CD4-positive, CD25-positive, alpha-beta regulatory T cell (primary cell): ENCODE measurements at regions not wholly inside any gene's neighbourhood (a gene's known extent, or its start where the extent isn't known, plus 50 kb on each side); places are given as distances from the start of the nearest gene placed in this dataset.

Experiments used
- ATAC-seq, 2 donors: fragments of 150-1000 bp; cut with Tn5 transposase; one replicate each; pipeline ENCODE4 v1.10.0; 2021; ENCODE audit warnings: low read depth in 2 of 2, moderate number of reproducible peaks in 2 of 2, moderate library complexity in 1 of 2
- DNase-seq, 3 donors: peaks; one replicate each; pipeline versions ENCODE4 v3.0.0 to v3.0.0-alpha.2; 2012 to 2022; ENCODE audit warnings: mixed read lengths in 1 of 3
- H3K27ac ChIP-seq: one replicate; pipeline ENCODE4 v1.7.0; 2013; ENCODE audit warnings: mild to moderate bottlenecking, low read length; ENCODE audit not compliant: insufficient read depth, poor library complexity, severe bottlenecking
- H3K27me3 ChIP-seq: one replicate; pipeline ENCODE4 v1.7.0; 2013; ENCODE audit warnings: low read length; ENCODE audit not compliant: control insufficient read depth, insufficient read depth
- H3K36me3 ChIP-seq: one replicate; pipeline ENCODE4 v1.7.0; 2013; ENCODE audit warnings: mild to moderate bottlenecking, low read length, moderate library complexity; ENCODE audit not compliant: control insufficient read depth, insufficient read depth
- H3K4me1 ChIP-seq: 2 replicates; pipeline ENCODE4 v1.7.0; 2013; ENCODE audit warnings: mild to moderate bottlenecking, low read length; ENCODE audit not compliant: insufficient read depth, control insufficient read depth, poor library complexity, severe bottlenecking
- H3K4me3 ChIP-seq: one replicate; pipeline ENCODE4 v1.7.0; 2013; ENCODE audit warnings: low read depth, mild to moderate bottlenecking, low read length, moderate library complexity
- H3K9me3 ChIP-seq, 2 experiments: 1 replicate in 1 of 2; 2 replicates in 1 of 2; pipeline ENCODE4 v1.7.0; 2013; ENCODE audit warnings: low read length in 2 of 2, mild to moderate bottlenecking in 1 of 2, moderate library complexity in 1 of 2; ENCODE audit not compliant: control insufficient read depth in 2 of 2
- H3K27ac Mint-ChIP-seq, 3 donors: one replicate each; pipeline ENCODE4 v1.8.0; 2020 to 2022; ENCODE audit warnings: mild to moderate bottlenecking in 3 of 3, mixed read lengths in 3 of 3, moderate library complexity in 2 of 3
- H3K27me3 Mint-ChIP-seq: one replicate; pipeline ENCODE4 v1.8.0; 2022; ENCODE audit warnings: mild to moderate bottlenecking, mixed read lengths
- H3K36me3 Mint-ChIP-seq: one replicate; pipeline ENCODE4 v1.8.0; 2020; ENCODE audit warnings: mixed read lengths
- H3K4me1 Mint-ChIP-seq, 4 donors: one replicate each; pipeline ENCODE4 v1.8.0; 2020 to 2022; ENCODE audit warnings: mixed read lengths in 4 of 4, mild to moderate bottlenecking in 1 of 4
- H3K4me3 Mint-ChIP-seq, 4 donors: one replicate each; pipeline ENCODE4 v1.8.0; 2020 to 2022; ENCODE audit warnings: mild to moderate bottlenecking in 4 of 4, mixed read lengths in 4 of 4, moderate library complexity in 3 of 4
- H3K9me3 Mint-ChIP-seq, 7 donors: one replicate each; pipeline ENCODE4 v1.8.0; 2020 to 2022; ENCODE audit warnings: mixed read lengths in 7 of 7, mild to moderate bottlenecking in 3 of 7, moderate library complexity in 2 of 7

DNA sequence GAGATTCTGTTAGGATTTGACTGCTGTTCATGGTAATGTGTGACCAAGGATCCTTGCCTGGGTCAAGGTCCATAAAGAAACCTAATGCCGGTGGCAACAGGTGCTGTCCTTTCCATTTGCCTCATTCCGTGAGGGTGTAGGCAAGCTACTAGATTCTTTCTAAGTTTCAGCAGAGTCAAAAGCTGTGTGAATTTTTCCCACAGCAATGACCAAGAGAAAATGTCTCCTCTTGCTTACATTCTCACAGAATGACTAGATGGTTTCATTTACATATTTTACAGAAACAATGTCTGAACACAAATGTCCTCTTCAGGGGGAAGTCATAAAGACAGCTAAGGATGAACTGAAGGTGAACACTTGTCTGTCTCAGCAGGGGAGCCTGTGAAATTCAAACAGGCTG is 75.3 kb upstream of the SV2C start:
- ATAC-seq (no peak), DNase-seq (no peak)
- Histone ChIP-seq H3K4me3 (no peak overlapping the region), H3K4me1 (no peaks in the 10 kb centered on the region), H3K27me3 (peaks cover 2% of the 10 kb centered on the region), H3K9me3 (no peaks in the 10 kb centered on the region), H3K27ac (no peak overlapping the region), H3K36me3 (no peaks in the 10 kb centered on the region)
- Mint-ChIP-seq H3K4me1 (no peaks in the 10 kb centered on the region), H3K9me3 (peaks cover 0 to 4% (median under 1%) of the 10 kb centered on the region in 7 donors), H3K27ac (no peak overlapping the region), H3K36me3 (no peaks in the 10 kb centered on the region), H3K4me3 (no peak overlapping the region), H3K27me3 (peaks cover 22% of the 10 kb centered on the region)

DNA sequence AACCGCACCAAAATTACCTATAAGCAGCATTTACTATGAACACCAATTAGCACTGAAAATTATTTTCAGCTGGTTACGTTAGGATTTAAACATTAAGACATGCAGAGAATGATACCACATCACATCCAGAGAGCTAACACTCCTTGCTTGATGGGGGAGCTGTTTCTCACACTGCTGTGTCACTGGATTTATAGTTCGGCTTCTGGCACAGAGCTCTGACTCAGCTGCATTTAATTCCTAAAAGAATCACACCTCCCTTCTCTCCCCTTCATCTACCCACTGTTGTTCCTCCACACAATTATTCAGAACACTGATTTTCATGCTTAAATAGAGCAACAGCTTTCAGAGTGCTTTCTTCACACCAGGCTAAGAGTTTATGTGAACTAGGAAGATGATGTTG is 82.6 kb upstream of the SV2C start:
- H3K36me3 Mint-ChIP-seq = no peaks in the 10 kb centered on the region
- no peak for ATAC-seq

DNA sequence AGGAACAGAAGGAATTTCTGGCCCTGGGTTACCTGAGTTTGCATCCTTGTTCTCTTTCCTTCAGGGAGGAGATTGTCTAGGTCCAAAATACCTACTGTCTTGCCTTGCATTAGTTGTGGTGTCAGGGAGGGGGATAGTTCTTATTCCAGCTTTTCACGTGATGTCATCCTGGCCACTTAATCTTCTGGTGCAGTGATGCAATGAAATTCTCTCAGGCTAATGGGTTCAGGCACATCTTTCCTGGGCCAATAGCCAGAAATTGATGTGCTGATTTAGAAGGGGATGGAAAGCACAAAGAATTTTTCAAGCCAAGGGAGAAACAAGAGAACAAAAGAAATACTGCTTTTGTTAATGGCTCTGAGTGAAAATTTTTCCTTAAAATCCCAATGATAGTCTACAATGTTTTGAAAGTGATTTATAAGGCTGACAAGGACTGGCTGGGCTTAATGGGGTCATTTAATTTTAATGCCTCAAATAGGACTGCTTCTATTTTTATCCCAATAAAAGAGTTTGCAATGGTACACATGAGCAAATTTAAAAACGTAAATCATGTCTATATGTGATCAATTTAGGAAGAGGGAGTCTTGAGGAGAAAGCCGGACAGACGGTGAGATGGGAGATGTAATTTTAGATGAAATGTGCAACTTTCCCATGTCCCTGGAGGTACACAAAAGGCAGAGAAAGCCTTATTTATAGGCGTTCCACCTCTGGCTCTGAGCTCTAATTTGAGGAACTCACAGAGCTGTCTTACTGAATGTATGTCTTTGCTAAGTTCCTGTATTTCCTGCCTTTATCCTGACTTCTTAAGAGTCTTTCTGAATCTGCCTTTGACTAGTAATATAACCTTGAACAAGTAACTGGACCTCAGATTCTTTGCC is 89.3 kb upstream of the SV2C start:
- Mint-ChIP-seq H3K9me3 (peaks cover 0 to 11% (median 4%) of the 10 kb centered on the region in 7 donors), H3K4me3 (no peak overlapping the region), H3K27me3 (peaks cover 15% of the 10 kb centered on the region), H3K27ac (no peak overlapping the region), H3K4me1 (no peaks in the 10 kb centered on the region), H3K36me3 (no peaks in the 10 kb centered on the region)
- H3K27ac ChIP-seq = no peak overlapping the region
- no peak for DNase-seq
- no peak for ATAC-seq
- H3K36me3 ChIP-seq = no peaks in the 10 kb centered on the region
- H3K27me3 ChIP-seq = peaks cover 5% of the 10 kb centered on the region
- H3K4me1 ChIP-seq = no peaks in the 10 kb centered on the region
- H3K4me3 ChIP-seq = no peak overlapping the region
- no peaks in the 10 kb centered on the region for H3K9me3 ChIP-seq

More for the DNA sequence above, 82.6 kb upstream of the SV2C start:
- no peaks in the 10 kb centered on the region for H3K4me1 Mint-ChIP-seq
- DNase-seq = no peak
- peaks cover 0 to 2% of the 10 kb centered on the region in 2 experiments for H3K9me3 ChIP-seq
- no peak overlapping the region for H3K27ac ChIP-seq
- no peak overlapping the region for H3K4me3 ChIP-seq
- no peak overlapping the region for H3K27ac Mint-ChIP-seq
- H3K27me3 ChIP-seq = peaks cover 2% of the 10 kb centered on the region
- H3K27me3 Mint-ChIP-seq = peaks cover 16% of the 10 kb centered on the region
- H3K4me3 Mint-ChIP-seq = no peak overlapping the region
- H3K4me1 ChIP-seq = no peaks in the 10 kb centered on the region
- peaks cover 0 to 11% (median 4%) of the 10 kb centered on the region in 7 donors for H3K9me3 Mint-ChIP-seq
- no peaks in the 10 kb centered on the region for H3K36me3 ChIP-seq

DNA sequence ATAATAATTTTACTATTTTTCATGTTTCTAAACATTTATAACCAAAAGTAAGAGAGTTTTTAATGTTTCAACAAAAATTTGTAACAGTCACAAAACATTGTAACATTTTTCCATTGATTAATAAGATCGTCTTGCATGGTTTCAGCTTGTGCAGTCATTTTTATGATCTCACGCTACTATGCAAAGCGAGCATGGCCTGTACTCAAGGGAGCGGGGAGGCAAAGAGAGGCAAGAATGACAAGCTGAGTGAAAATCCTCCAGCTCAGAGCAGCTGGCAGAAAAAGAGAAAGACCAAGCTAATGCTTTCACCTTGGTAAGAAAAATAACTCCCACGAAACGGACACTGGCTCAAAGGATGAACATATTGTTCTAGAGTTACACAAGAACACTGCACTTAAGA is 90.0 kb upstream of the SV2C start:
- Histone ChIP-seq H3K36me3 (no peaks in the 10 kb centered on the region), H3K27me3 (peaks cover 5% of the 10 kb centered on the region), H3K4me3 (no peak overlapping the region), H3K27ac (no peak overlapping the region), H3K9me3 (no peaks in the 10 kb centered on the region), H3K4me1 (no peaks in the 10 kb centered on the region)
- Mint-ChIP-seq H3K27me3 (peaks cover 15% of the 10 kb centered on the region), H3K9me3 (peaks cover 0 to 4% (median 1%) of the 10 kb centered on the region in 7 donors), H3K27ac (no peak overlapping the region), H3K4me3 (no peak overlapping the region), H3K36me3 (no peaks in the 10 kb centered on the region), H3K4me1 (no peaks in the 10 kb centered on the region)
- DNase-seq = no peak
- ATAC-seq = no peak

DNA sequence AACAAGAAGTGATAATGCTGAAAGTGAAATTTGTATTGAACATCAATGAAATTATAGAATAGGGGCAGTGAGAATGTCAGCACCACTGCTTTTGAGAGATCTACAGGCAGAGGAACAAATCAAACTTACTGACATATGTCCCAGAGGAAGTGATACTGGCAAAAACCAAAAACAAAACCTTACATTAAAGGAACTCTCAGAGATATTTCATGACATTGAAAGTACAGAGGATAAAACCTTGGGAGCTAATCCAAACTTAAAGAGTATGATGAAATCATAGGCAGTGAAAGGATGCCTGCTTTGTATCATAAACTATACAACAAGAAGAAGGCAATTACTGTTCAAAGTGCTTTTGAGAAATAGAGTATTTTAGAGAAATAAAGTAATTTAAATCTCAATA is 90.4 kb upstream of the SV2C start:
- no peak for ATAC-seq
- peak overlapping the region in 1 of 4 donors; percentile 8 for H3K4me3 Mint-ChIP-seq
- Histone ChIP-seq H3K27ac (no peak overlapping the region), H3K36me3 (no peaks in the 10 kb centered on the region), H3K4me1 (no peaks in the 10 kb centered on the region), H3K9me3 (no peaks in the 10 kb centered on the region), H3K27me3 (peaks cover 5% of the 10 kb centered on the region), H3K4me3 (no peak overlapping the region)
- H3K27me3 Mint-ChIP-seq = peaks cover 15% of the 10 kb centered on the region
- DNase-seq = no peak
- H3K4me1 Mint-ChIP-seq = no peaks in the 10 kb centered on the region
- H3K36me3 Mint-ChIP-seq = no peaks in the 10 kb centered on the region
- H3K9me3 Mint-ChIP-seq = peaks cover 0 to 4% (median 0%) of the 10 kb centered on the region in 7 donors
- H3K27ac Mint-ChIP-seq = no peak overlapping the region

DNA sequence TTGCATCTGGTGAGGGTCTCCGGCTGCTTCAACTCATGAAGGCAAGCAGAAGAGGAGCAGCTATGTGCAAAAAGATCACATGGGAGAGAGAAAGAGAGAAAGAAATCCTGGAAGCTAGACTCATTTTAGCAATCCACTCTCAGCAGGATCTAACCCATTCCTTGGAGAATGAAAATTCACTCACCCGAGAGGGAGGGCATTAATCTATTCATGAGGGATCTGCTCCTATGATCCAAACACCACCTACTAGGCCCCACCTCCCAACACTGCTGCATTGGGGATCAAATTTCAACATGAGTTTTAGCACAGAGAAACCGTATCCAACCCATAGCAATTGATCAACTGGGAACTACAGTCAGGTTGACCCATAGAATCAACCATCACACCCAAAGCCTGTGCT is 98.1 kb upstream of the SV2C start:
- ATAC-seq (no peak), DNase-seq (no peak)
- no peak overlapping the region for H3K27ac Mint-ChIP-seq
- no peak overlapping the region for H3K4me3 Mint-ChIP-seq
- H3K36me3 Mint-ChIP-seq = no peaks in the 10 kb centered on the region
- H3K27me3 Mint-ChIP-seq = peaks cover 5% of the 10 kb centered on the region
- H3K9me3 Mint-ChIP-seq = no peaks in the 10 kb centered on the region
- H3K36me3 ChIP-seq = no peaks in the 10 kb centered on the region
- H3K4me3 ChIP-seq = no peak overlapping the region
- no peaks in the 10 kb centered on the region for H3K4me1 ChIP-seq
- no peaks in the 10 kb centered on the region for H3K4me1 Mint-ChIP-seq
- no peaks in the 10 kb centered on the region for H3K9me3 ChIP-seq
- no peak overlapping the region for H3K27ac ChIP-seq
- H3K27me3 ChIP-seq = no peaks in the 10 kb centered on the region

DNA sequence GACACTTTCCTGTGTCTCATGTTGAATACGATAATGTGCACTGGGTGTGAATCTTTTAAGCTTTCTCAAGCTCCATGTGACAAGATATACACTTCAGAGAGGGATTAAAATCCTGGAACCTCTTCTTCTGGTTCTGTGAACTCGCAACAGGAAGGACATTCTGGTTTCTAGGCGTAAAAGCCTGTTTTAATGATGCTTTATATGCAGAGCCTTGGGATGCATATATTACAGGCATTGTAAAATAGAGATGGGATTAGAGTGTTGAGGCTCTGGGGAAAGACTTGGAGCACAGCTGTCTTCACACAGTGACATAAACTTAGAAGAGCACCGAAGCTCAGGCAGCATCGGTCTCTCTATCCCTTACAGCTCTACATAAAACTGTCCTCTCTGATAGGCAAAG is 107.7 kb upstream of the SV2C start:
- H3K9me3 Mint-ChIP-seq = peaks cover 0 to 6% (median 0%) of the 10 kb centered on the region in 7 donors
- H3K27me3 Mint-ChIP-seq = peaks cover 12% of the 10 kb centered on the region
- ATAC-seq = no peak

DNA sequence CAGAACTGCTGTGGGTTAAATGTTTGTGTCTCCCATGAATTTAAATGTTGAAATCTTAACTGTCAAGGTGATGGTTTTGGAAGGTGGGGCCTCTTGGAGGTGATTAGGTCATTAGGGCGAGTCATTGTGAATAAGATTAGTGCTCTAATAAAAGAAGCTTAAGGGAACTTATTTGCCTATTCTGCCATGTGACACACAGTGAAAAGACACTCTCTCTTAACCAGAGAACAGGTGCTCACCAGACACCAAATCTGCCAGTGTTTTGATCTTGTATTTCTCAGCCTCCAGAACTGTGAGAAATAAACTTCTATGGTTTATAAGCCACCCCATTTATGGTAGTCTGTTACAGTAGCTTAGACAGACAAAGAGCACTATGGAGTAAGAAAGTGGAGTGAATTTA is 117.9 kb upstream of the SV2C start:
- H3K9me3 Mint-ChIP-seq = peaks cover 0 to 18% (median 0%) of the 10 kb centered on the region in 7 donors
- no peak overlapping the region for H3K4me3 ChIP-seq
- no peaks in the 10 kb centered on the region for H3K36me3 Mint-ChIP-seq
- no peaks in the 10 kb centered on the region for H3K4me1 ChIP-seq
- ATAC-seq (no peak), DNase-seq (no peak)
- no peak overlapping the region for H3K27ac Mint-ChIP-seq
- H3K27me3 ChIP-seq = peaks cover 13% of the 10 kb centered on the region
- H3K27ac ChIP-seq = no peak overlapping the region
- H3K27me3 Mint-ChIP-seq = peaks cover 16% of the 10 kb centered on the region
- no peaks in the 10 kb centered on the region for H3K9me3 ChIP-seq
- no peaks in the 10 kb centered on the region for H3K4me1 Mint-ChIP-seq
- H3K36me3 ChIP-seq = no peaks in the 10 kb centered on the region
- no peak overlapping the region for H3K4me3 Mint-ChIP-seq

More for the DNA sequence above, 107.7 kb upstream of the SV2C start:
- no peaks in the 10 kb centered on the region for H3K36me3 ChIP-seq
- H3K4me3 ChIP-seq = no peak overlapping the region
- no peaks in the 10 kb centered on the region for H3K9me3 ChIP-seq
- H3K27ac ChIP-seq = no peak overlapping the region
- H3K4me1 Mint-ChIP-seq = no peaks in the 10 kb centered on the region
- no peaks in the 10 kb centered on the region for H3K4me1 ChIP-seq
- no peak overlapping the region for H3K4me3 Mint-ChIP-seq
- H3K36me3 Mint-ChIP-seq = no peaks in the 10 kb centered on the region
- no peak overlapping the region for H3K27ac Mint-ChIP-seq
- no peak for DNase-seq
- peaks cover 7% of the 10 kb centered on the region for H3K27me3 ChIP-seq
